ENCODE measurements at regions not wholly inside any gene's neighbourhood (a gene's known extent, or its start where the extent isn't known, plus 50 kb on each side); places are given as distances from the start of the nearest gene placed in this dataset.

GRCh38 chr5:165228184-165228583 lies 1722.8 kb downstream of the MAT2B start:
- ChIA-PET POLR2A (no interaction called here), CTCF (ENCODE audit: unreplicated experiment) (no interaction called here)
- no peak overlapping the region for H3K4me2 ChIP-seq (ENCODE audit: low read length)
- no peak overlapping the region for H2AFZ ChIP-seq (ENCODE audit: low read length)
- no TSS peak for BruUV-seq (replicated peaks)
- H4K20me1 ChIP-seq (ENCODE audit: insufficient read depth, low read length), result no peaks in the 10 kb centered on the region
- no peaks in the 10 kb centered on the region for H3K36me3 ChIP-seq (ENCODE audit: insufficient read depth, low read length)
- no peaks in the 10 kb centered on the region for H3K9me3 ChIP-seq (ENCODE audit: low read length)
- DNase-seq (ENCODE audit: low spot score), result no peak
- H3K79me2 ChIP-seq (ENCODE audit: insufficient read depth, low read depth, low read length), result no peaks in the 10 kb centered on the region
- no peaks in the 10 kb centered on the region for H3K9me2 ChIP-seq (ENCODE audit: insufficient read depth, low read length)
- no peak overlapping the region for H3K27ac ChIP-seq (ENCODE audit: low read depth, low read length, poor library complexity, severe bottlenecking)
- no peak overlapping the region for H3K4me3 ChIP-seq (ENCODE audit: low read depth, low read length, poor library complexity, severe bottlenecking)
- intact Hi-C loops (cut with micrococcal nuclease; ENCODE audit: unreplicated experiment), result no loop called here
- TF ChIP-seq EZH2phosphoT487 (IDR thresholded peaks at IDR 0.05; ENCODE audit: borderline replicate concordance, low read depth, low read length) (no peak), CTCF (conservative IDR thresholded peaks at IDR 0.05; ENCODE audit: low read length) (no peak)
- H3K4me1 ChIP-seq (ENCODE audit: insufficient read depth, low read length, poor library complexity, severe bottlenecking), result no peaks in the 10 kb centered on the region

GRCh38 chr5:165231821-165232508 lies 1726.5 kb downstream of the MAT2B start:
- CTCF ChIA-PET (ENCODE audit: unreplicated experiment), result no interaction called here
- H3K36me3 ChIP-seq (ENCODE audit: insufficient read depth, low read length), result no peaks in the 10 kb centered on the region
- no peak overlapping the region for H3K27ac ChIP-seq (ENCODE audit: low read depth, low read length, poor library complexity, severe bottlenecking)
- no peaks in the 10 kb centered on the region for H4K20me1 ChIP-seq (ENCODE audit: insufficient read depth, low read length)
- no peaks in the 10 kb centered on the region for H3K4me1 ChIP-seq (ENCODE audit: insufficient read depth, low read length, poor library complexity, severe bottlenecking)
- POLR2A ChIA-PET, result interaction anchor here (0.7 kb wide), 1 partner anchor 9 kb away, joined by 4 read pairs; no protein-coding TSS in a partner anchor
- intact Hi-C loops (cut with micrococcal nuclease; ENCODE audit: unreplicated experiment), result no loop called here
- no peak overlapping the region for H3K4me2 ChIP-seq (ENCODE audit: low read length)
- H2AFZ ChIP-seq (ENCODE audit: low read length), result no peak overlapping the region
- BruUV-seq (replicated peaks), result no TSS peak
- no peaks in the 10 kb centered on the region for H3K9me3 ChIP-seq (ENCODE audit: low read length)
- H3K79me2 ChIP-seq (ENCODE audit: insufficient read depth, low read depth, low read length), result no peaks in the 10 kb centered on the region
- TF ChIP-seq CTCF (conservative IDR thresholded peaks at IDR 0.05; ENCODE audit: low read length) (no peak), EZH2phosphoT487 (IDR thresholded peaks at IDR 0.05; ENCODE audit: borderline replicate concordance, low read depth, low read length) (no peak)
- DNase-seq (ENCODE audit: low spot score), result no peak
- H3K4me3 ChIP-seq (ENCODE audit: low read depth, low read length, poor library complexity, severe bottlenecking), result no peak overlapping the region
- no peaks in the 10 kb centered on the region for H3K9me2 ChIP-seq (ENCODE audit: insufficient read depth, low read length)

DNA sequence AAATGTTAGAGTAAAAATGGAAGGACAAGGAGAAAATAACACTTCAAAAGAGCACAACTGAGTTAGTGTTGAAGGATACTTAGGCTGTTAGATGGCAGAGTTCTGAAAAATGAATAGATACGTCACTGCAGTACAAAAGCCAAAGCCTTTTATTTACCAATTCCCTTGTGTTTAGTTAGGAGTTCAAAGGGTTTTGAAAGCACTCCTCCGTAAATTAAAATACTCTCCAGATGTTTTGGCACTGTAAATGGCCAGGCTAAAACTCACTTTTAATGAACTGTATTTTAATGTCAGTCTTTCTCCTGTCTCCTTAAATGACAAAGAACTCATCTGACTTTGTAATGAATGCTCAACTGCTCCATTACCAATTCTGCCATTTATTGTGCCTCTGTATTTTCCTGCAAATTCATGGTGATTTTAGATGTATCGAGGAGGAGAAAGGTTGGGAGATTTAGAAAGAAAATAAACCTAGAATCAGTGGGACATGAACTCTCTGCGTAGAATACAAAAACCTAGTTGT lies 1727.2 kb downstream of the MAT2B start:
- POLR2A ChIA-PET, result interaction anchor here (0.7 kb wide), 1 partner anchor 10 kb away, joined by 4 read pairs; no protein-coding TSS in a partner anchor

More for the DNA sequence above, 1727.2 kb downstream of the MAT2B start:
- H2AFZ ChIP-seq (ENCODE audit: low read length), result no peak overlapping the region
- no peak overlapping the region for H3K4me3 ChIP-seq (ENCODE audit: low read depth, low read length, poor library complexity, severe bottlenecking)
- intact Hi-C loops (cut with micrococcal nuclease; ENCODE audit: unreplicated experiment), result no loop called here
- no peak for TF ChIP-seq EZH2phosphoT487 (IDR thresholded peaks at IDR 0.05; ENCODE audit: borderline replicate concordance, low read depth, low read length)
- no peak for TF ChIP-seq CTCF (conservative IDR thresholded peaks at IDR 0.05; ENCODE audit: low read length)
- no peak overlapping the region for H3K27ac ChIP-seq (ENCODE audit: low read depth, low read length, poor library complexity, severe bottlenecking)
- H3K4me2 ChIP-seq (ENCODE audit: low read length), result no peak overlapping the region
- CTCF ChIA-PET (ENCODE audit: unreplicated experiment), result no interaction called here
- no TSS peak for BruUV-seq (replicated peaks)
- no peaks in the 10 kb centered on the region for H3K4me1 ChIP-seq (ENCODE audit: insufficient read depth, low read length, poor library complexity, severe bottlenecking)
- no peaks in the 10 kb centered on the region for H3K79me2 ChIP-seq (ENCODE audit: insufficient read depth, low read depth, low read length)
- H4K20me1 ChIP-seq (ENCODE audit: insufficient read depth, low read length), result no peaks in the 10 kb centered on the region
- no peaks in the 10 kb centered on the region for H3K36me3 ChIP-seq (ENCODE audit: insufficient read depth, low read length)
- DNase-seq (ENCODE audit: low spot score), result no peak
- no peaks in the 10 kb centered on the region for H3K9me2 ChIP-seq (ENCODE audit: insufficient read depth, low read length)
- H3K9me3 ChIP-seq (ENCODE audit: low read length), result no peaks in the 10 kb centered on the region
